NCI-H2227 treated with DMSO at 0.1 percent for 48 hours (cell line): ENCODE measurements at regions not wholly inside any gene's neighbourhood (a gene's known extent, or its start where the extent isn't known, plus 50 kb on each side); places are given as distances from the start of the nearest gene placed in this dataset.
"Not testable (repeated sequence)": the region's sequence is repeated elsewhere in the genome, so short reads cannot be mapped to it uniquely, and the experiment has no call there.

Experiments used
- DNase-seq: peaks from one replicate; lab custom pipeline; 2025; lab: John Stamatoyannopoulos, UW

- DNase-seq = no peak
These were observed 953.1 kb upstream of the ZNF722 start for GRCh38 chr7:63045575-63045974.

GRCh38 chr7:63046612-63047011 lies 952.0 kb upstream of the ZNF722 start:
- DNase-seq = no peak

GRCh38 chr7:63047061-63047460 lies 951.6 kb upstream of the ZNF722 start:
- no peak for DNase-seq

GRCh38 chr7:63047546-63047945 lies 951.1 kb upstream of the ZNF722 start:
- DNase-seq = no peak

- DNase-seq = no peak
These were observed 944.4 kb upstream of the ZNF722 start for GRCh38 chr7:63054191-63054661.

GRCh38 chr7:63057265-63057664 lies 941.4 kb upstream of the ZNF722 start:
- no peak for DNase-seq

GRCh38 chr7:63060701-63061100 lies 937.9 kb upstream of the ZNF722 start:
- DNase-seq = not testable (repeated sequence)

GRCh38 chr7:63065684-63066083 lies 933.0 kb upstream of the ZNF722 start:
- no peak for DNase-seq

GRCh38 chr7:63066235-63066634 lies 932.4 kb upstream of the ZNF722 start:
- not testable (repeated sequence) for DNase-seq

- peak; percentile 39 for DNase-seq
These were observed 930.6 kb upstream of the ZNF722 start for GRCh38 chr7:63067897-63068585.

GRCh38 chr7:63070696-63071095 lies 928.0 kb upstream of the ZNF722 start:
- DNase-seq = no peak

GRCh38 chr7:63071396-63071795 lies 927.3 kb upstream of the ZNF722 start:
- DNase-seq = no peak

GRCh38 chr7:63071920-63072319 lies 926.7 kb upstream of the ZNF722 start:
- DNase-seq = no peak

- no peak for DNase-seq
These were observed 925.8 kb upstream of the ZNF722 start for GRCh38 chr7:63072806-63073205.

GRCh38 chr7:63073286-63073685 lies 925.4 kb upstream of the ZNF722 start:
- DNase-seq = no peak

- DNase-seq = no peak
These were observed 924.9 kb upstream of the ZNF722 start for GRCh38 chr7:63073736-63074135.

- no peak for DNase-seq
These were observed 920.8 kb upstream of the ZNF722 start for GRCh38 chr7:63077841-63078240.

- no peak for DNase-seq
These were observed 918.2 kb upstream of the ZNF722 start for GRCh38 chr7:63080406-63080805.

GRCh38 chr7:63080831-63081230 lies 917.8 kb upstream of the ZNF722 start:
- DNase-seq = no peak

GRCh38 chr7:63087575-63088190 lies 911.0 kb upstream of the ZNF722 start:
- no peak for DNase-seq

- no peak for DNase-seq
These were observed 905.7 kb upstream of the ZNF722 start for GRCh38 chr7:63092951-63093350.

GRCh38 chr7:63093481-63093880 lies 905.2 kb upstream of the ZNF722 start:
- DNase-seq = no peak

GRCh38 chr7:63096141-63096540 lies 902.5 kb upstream of the ZNF722 start:
- DNase-seq = no peak

- DNase-seq = no peak
These were observed 894.0 kb upstream of the ZNF722 start for GRCh38 chr7:63104666-63105065.
